ENCODE measurements at regions not wholly inside any gene's neighbourhood (a gene's known extent, or its start where the extent isn't known, plus 50 kb on each side); places are given as distances from the start of the nearest gene placed in this dataset.

DNA sequence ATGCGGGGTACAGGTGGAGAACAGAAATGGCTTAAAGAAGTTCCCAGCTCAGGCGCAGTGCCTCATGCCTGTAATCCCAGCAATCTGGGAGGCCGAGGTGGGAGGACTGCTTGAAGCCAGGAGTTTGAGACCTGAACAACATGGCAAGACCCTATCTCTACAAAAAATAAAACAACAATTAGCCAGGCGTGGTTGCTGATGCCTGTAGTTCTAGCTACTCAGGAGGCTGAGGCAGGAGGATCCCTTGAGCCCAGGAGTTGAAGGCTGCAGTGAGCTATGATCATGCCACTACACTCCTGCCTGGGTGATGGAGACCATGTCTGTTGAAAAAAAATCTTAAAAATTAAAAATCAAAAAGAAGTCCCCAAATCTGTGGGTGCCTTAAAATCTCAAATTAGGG lies 228.3 kb upstream of the WSB1 start:
- H3K4me1 ChIP-seq (ENCODE audit: control insufficient read depth, insufficient read depth, low read length) = no peaks in the 10 kb centered on the region
- peaks cover 10% of the 10 kb centered on the region for H3K9me3 ChIP-seq (ENCODE audit: control insufficient read depth, insufficient read depth, low read length)
- H3K36me3 ChIP-seq (ENCODE audit: control insufficient read depth, insufficient read depth, low read length) = no peaks in the 10 kb centered on the region
- no peak overlapping the region for H3K27ac ChIP-seq (ENCODE audit: low read length)
- DNase-seq (ENCODE audit: low read depth, low spot score) = no peak
- no CpG with 5 or more reads among the region's 4 CpGs for WGBS (ENCODE audit: insufficient coverage, insufficient read length)
- H3K27me3 ChIP-seq (ENCODE audit: control insufficient read depth, insufficient read depth, low read length) = no peaks in the 10 kb centered on the region
- H3K4me3 ChIP-seq (ENCODE audit: low read length) = no peak overlapping the region

DNA sequence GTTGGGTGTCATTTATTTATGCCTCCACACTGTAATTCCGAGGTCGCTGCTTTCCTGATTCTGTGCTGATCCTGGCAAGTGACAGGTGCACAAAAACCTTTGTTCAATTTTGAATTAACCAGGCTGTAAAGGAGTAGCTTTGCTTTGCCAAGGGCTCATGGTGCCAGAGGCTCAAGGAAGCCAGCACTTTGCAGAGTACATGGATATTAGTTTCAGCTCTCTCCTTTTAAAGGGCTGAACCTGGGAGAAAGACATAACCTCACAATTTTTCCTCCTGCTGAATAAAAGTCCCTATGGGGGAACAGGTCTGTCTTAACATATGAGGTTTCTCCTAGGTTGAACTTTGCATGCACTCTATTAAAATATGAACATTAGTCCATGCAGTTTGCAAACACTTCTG lies 227.6 kb upstream of the WSB1 start:
- DNase-seq (ENCODE audit: low read depth, low spot score) = no peak
- no peaks in the 10 kb centered on the region for H3K27me3 ChIP-seq (ENCODE audit: control insufficient read depth, insufficient read depth, low read length)
- H3K4me3 ChIP-seq (ENCODE audit: low read length) = no peak overlapping the region
- no CpG with 5 or more reads among the region's 2 CpGs for WGBS (ENCODE audit: insufficient coverage, insufficient read length)
- no peaks in the 10 kb centered on the region for H3K4me1 ChIP-seq (ENCODE audit: control insufficient read depth, insufficient read depth, low read length)
- H3K36me3 ChIP-seq (ENCODE audit: control insufficient read depth, insufficient read depth, low read length) = no peaks in the 10 kb centered on the region
- no peak overlapping the region for H3K27ac ChIP-seq (ENCODE audit: low read length)
- peaks cover 10% of the 10 kb centered on the region for H3K9me3 ChIP-seq (ENCODE audit: control insufficient read depth, insufficient read depth, low read length)

DNA sequence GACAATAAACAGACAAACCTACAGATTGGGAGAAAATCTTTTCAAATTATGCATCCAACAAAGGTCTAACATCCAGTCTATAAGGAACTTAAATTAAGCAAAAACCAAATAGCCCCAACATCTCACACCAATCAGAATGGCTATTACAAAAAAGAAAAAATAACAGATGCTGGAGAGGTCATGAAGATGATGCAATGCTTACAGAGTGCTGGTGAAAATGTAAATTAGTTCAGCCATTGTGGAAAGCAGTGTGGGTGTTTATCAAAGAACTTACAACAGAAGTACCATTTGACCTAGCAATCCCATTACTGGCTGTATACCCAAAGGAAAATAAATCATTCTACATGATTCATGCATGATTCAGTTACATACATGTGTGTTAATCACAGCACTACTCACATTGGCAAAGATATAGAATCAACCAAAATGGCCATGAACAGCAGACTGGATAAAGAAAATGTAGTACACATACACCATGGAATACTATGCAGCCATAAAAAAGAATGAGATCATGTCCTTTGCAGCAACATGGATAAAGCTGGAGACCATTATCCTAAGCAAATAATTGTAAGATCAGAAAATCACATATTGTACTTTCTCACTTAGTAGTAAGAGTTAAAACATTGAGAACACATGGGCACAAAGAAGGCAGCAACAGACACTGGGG lies 223.9 kb upstream of the WSB1 start:
- Histone ChIP-seq H3K27me3 (ENCODE audit: control insufficient read depth, insufficient read depth, low read length) (no peaks in the 10 kb centered on the region), H3K4me3 (ENCODE audit: low read length) (no peak overlapping the region), H3K4me1 (ENCODE audit: control insufficient read depth, insufficient read depth, low read length) (no peaks in the 10 kb centered on the region), H3K36me3 (ENCODE audit: control insufficient read depth, insufficient read depth, low read length) (no peaks in the 10 kb centered on the region), H3K27ac (ENCODE audit: low read length) (no peak overlapping the region), H3K9me3 (ENCODE audit: control insufficient read depth, insufficient read depth, low read length) (peaks cover 9% of the 10 kb centered on the region)
- DNase-seq (ENCODE audit: low read depth, low spot score) = no peak

DNA sequence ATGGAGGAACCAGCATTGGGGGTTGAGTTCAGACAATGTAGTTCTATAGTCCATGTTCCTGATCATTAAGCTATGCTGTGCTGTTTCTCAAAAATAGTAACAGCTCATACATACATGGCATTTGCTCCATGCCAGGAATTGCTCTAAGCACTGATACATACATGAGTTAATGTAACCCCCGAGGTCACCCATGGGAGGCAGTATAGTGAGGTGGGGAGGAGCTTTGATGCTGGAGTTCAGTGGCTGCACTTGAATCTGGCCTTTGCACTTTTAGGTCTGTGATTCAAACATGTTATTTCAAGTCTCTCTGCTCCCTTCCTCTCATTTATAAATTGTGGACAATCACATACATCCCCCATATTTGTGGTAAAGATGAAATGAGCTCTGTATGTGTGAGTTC lies 223.1 kb upstream of the WSB1 start:
- no peak for DNase-seq (ENCODE audit: low read depth, low spot score)
- Histone ChIP-seq H3K9me3 (ENCODE audit: control insufficient read depth, insufficient read depth, low read length) (peaks cover 12% of the 10 kb centered on the region), H3K36me3 (ENCODE audit: control insufficient read depth, insufficient read depth, low read length) (no peaks in the 10 kb centered on the region), H3K27ac (ENCODE audit: low read length) (no peak overlapping the region), H3K27me3 (ENCODE audit: control insufficient read depth, insufficient read depth, low read length) (no peaks in the 10 kb centered on the region), H3K4me1 (ENCODE audit: control insufficient read depth, insufficient read depth, low read length) (no peaks in the 10 kb centered on the region), H3K4me3 (ENCODE audit: low read length) (no peak overlapping the region)
- WGBS (ENCODE audit: insufficient coverage, insufficient read length) = no CpG with 5 or more reads among the region's 1 CpG

DNA sequence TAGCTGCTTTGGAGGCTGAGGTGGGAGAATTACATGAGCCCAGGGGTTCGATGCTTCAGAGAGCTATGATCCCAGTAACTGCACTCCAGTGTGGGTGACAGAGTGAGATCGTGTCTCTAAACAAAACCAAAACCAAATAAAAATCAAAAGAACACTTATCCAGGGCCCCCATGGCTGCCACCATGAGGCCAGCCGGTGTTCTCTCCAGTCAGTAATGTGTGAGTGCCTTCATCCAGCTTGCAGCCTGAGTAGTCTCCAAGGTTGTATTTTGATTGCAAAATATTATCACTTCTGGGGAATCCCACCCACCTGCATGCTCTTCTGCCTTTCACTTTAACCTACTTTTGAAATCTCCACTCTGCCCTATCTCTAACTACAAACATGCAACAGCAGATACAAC lies 221.0 kb upstream of the WSB1 start:
- DNase-seq (ENCODE audit: low read depth, low spot score) = no peak
- Histone ChIP-seq H3K27ac (ENCODE audit: low read length) (no peak overlapping the region), H3K36me3 (ENCODE audit: control insufficient read depth, insufficient read depth, low read length) (no peaks in the 10 kb centered on the region), H3K27me3 (ENCODE audit: control insufficient read depth, insufficient read depth, low read length) (no peaks in the 10 kb centered on the region), H3K4me3 (ENCODE audit: low read length) (no peak overlapping the region), H3K4me1 (ENCODE audit: control insufficient read depth, insufficient read depth, low read length) (no peaks in the 10 kb centered on the region), H3K9me3 (ENCODE audit: control insufficient read depth, insufficient read depth, low read length) (peaks cover 11% of the 10 kb centered on the region)
- WGBS (ENCODE audit: insufficient coverage, insufficient read length) = no CpG with 5 or more reads among the region's 3 CpGs

DNA sequence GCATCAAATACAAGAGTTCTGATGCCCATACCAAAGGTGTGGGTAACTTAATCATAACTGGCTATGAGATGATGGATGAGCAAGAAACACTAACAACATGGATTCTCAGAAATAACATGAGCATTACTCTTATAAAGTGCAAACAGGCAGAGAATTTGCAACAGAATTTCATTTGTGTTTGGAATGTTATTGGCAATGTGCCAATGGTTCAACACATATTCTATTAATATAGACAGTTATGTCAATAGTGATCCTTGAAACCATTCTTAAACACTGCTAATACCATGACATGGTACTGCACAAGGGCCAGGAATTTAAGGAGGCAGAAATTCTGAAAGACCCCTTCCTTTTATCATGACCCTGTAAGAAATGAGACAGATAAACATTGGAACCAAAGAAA lies 217.1 kb upstream of the WSB1 start:
- Histone ChIP-seq H3K4me1 (ENCODE audit: control insufficient read depth, insufficient read depth, low read length) (no peaks in the 10 kb centered on the region), H3K27ac (ENCODE audit: low read length) (no peak overlapping the region), H3K27me3 (ENCODE audit: control insufficient read depth, insufficient read depth, low read length) (no peaks in the 10 kb centered on the region), H3K9me3 (ENCODE audit: control insufficient read depth, insufficient read depth, low read length) (peaks cover 7% of the 10 kb centered on the region), H3K36me3 (ENCODE audit: control insufficient read depth, insufficient read depth, low read length) (no peaks in the 10 kb centered on the region), H3K4me3 (ENCODE audit: low read length) (no peak overlapping the region)
- no peak for DNase-seq (ENCODE audit: low read depth, low spot score)

DNA sequence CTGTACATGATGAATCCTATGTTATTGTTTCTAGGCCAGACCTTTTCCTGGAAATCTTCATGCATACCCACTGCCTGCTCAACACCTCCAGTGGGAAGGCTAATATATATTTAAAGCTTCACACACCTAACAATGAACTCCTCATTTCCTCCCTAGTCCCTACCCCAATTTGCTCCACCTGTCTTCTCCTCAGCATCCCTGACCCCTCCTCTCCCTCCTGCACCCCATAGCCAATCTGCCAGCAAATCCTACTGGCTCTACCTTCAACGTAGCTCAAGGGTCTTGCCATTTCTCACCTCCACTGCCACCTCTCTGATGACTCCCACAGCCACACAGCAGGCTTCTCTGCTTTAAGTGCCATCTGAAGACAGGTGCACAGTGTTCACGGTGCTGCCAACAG lies 215.6 kb upstream of the WSB1 start:
- Histone ChIP-seq H3K4me3 (ENCODE audit: low read length) (no peak overlapping the region), H3K4me1 (ENCODE audit: control insufficient read depth, insufficient read depth, low read length) (no peaks in the 10 kb centered on the region), H3K27ac (ENCODE audit: low read length) (no peak overlapping the region), H3K36me3 (ENCODE audit: control insufficient read depth, insufficient read depth, low read length) (no peaks in the 10 kb centered on the region), H3K9me3 (ENCODE audit: control insufficient read depth, insufficient read depth, low read length) (peaks cover 8% of the 10 kb centered on the region), H3K27me3 (ENCODE audit: control insufficient read depth, insufficient read depth, low read length) (no peaks in the 10 kb centered on the region)
- DNase-seq (ENCODE audit: low read depth, low spot score) = no peak
- WGBS (ENCODE audit: insufficient coverage, insufficient read length) = no CpG with 5 or more reads among the region's 2 CpGs

DNA sequence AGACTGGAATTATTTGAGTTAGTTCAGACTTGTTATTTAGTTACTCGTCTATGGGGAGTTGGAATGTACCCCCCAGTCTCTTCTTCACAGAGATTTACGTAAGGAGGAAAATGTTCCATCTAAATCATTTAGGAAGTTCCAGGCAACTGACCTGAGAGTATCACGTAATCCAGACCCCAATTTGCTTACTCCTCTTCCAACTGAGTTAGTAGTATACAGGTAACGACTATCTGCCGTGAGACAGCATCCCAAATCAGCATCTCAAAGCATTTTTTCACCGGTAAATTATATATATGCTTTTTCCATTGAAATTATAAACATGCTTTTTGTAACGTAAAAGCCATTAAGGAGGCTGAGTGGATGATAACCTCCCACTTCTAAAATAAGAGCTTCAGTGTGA lies 214.3 kb upstream of the WSB1 start:
- H3K36me3 ChIP-seq (ENCODE audit: control insufficient read depth, insufficient read depth, low read length) = no peaks in the 10 kb centered on the region
- peaks cover 10% of the 10 kb centered on the region for H3K9me3 ChIP-seq (ENCODE audit: control insufficient read depth, insufficient read depth, low read length)
- no CpG with 5 or more reads among the region's 7 CpGs for WGBS (ENCODE audit: insufficient coverage, insufficient read length)

DNA sequence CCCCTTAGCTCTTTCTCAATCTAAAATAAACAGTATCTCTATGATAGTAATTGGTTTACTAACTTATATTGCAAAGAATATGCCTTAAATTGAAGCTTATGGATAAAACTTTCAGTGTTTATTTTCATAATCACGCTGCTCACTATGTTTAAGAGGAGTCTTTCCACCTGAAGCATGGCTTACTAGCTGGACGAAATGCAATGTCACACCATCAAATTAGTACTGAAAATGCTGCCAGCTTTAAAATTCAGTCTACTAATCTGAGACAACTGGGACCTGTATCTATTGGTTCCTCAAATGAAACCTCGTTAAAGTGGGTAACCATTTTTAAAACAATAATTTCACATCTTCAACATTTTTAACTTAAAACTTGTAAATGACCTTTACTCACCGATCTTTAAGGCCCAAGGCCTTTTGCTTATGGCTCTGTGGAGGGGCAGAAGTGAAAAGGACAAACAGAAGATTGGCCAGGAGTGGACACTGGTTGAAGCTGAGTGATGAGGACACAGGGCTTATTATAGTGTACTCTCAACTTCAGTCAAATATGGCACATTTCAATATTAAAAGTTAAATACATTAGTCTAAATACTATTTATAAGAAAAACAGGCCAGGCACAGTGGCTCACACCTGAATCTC lies 212.8 kb upstream of the WSB1 start:
- no peaks in the 10 kb centered on the region for H3K4me1 ChIP-seq (ENCODE audit: control insufficient read depth, insufficient read depth, low read length)
- H3K27me3 ChIP-seq (ENCODE audit: control insufficient read depth, insufficient read depth, low read length) = no peaks in the 10 kb centered on the region
- H3K4me3 ChIP-seq (ENCODE audit: low read length) = no peak overlapping the region
- no peak overlapping the region for H3K27ac ChIP-seq (ENCODE audit: low read length)
- WGBS (ENCODE audit: insufficient coverage, insufficient read length) = 100% methylated on average over 2 of the region's 4 CpGs
- peaks cover 4% of the 10 kb centered on the region for H3K9me3 ChIP-seq (ENCODE audit: control insufficient read depth, insufficient read depth, low read length)
- no peak for DNase-seq (ENCODE audit: low read depth, low spot score)
- no peaks in the 10 kb centered on the region for H3K36me3 ChIP-seq (ENCODE audit: control insufficient read depth, insufficient read depth, low read length)

More for the DNA sequence above, 214.3 kb upstream of the WSB1 start:
- Histone ChIP-seq H3K4me3 (ENCODE audit: low read length) (no peak overlapping the region), H3K4me1 (ENCODE audit: control insufficient read depth, insufficient read depth, low read length) (no peaks in the 10 kb centered on the region), H3K27me3 (ENCODE audit: control insufficient read depth, insufficient read depth, low read length) (no peaks in the 10 kb centered on the region), H3K27ac (ENCODE audit: low read length) (no peak overlapping the region)
- DNase-seq (ENCODE audit: low read depth, low spot score) = no peak

DNA sequence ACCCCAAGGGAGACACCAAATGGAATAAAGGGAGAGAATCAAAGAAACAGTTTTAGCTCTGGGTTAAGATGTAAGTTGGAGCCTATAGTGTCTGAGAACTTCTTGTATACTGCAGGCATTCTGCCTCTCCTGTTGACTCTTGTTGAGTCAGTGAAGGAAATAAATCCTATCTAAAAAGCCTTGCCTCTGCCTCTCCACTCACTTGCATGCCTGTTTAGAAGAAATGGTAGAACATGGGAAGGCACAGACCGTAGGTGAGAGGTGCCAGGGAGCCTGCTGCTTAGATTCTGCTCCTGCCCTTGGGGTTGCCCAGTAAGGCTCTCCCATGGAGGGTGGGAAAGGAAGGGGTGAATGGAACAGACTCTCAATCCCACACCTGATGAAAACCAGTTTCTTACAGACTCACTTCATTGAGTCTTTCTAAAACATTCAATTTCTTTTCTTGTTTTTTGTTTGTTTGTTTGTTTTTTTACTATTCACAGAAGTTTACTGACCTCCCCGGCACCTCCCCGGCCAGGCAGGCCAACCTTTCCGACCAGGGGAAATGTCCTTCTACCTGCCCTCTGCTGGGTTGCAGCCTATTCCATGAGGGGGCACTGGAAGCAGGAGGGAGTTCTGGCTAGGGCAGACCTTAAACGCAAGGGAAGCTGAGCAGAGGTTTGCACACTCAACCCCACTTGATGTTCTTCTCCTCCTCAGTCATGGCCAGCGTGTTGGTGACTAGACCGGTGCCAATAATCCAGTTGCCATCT lies 211.7 kb upstream of the WSB1 start:
- no peak overlapping the region for H3K27ac ChIP-seq (ENCODE audit: low read length)
- H3K9me3 ChIP-seq (ENCODE audit: control insufficient read depth, insufficient read depth, low read length) = peaks cover 4% of the 10 kb centered on the region
- no peak for DNase-seq (ENCODE audit: low read depth, low spot score)
- no CpG with 5 or more reads among the region's 7 CpGs for WGBS (ENCODE audit: insufficient coverage, insufficient read length)
- H3K27me3 ChIP-seq (ENCODE audit: control insufficient read depth, insufficient read depth, low read length) = no peaks in the 10 kb centered on the region
- H3K36me3 ChIP-seq (ENCODE audit: control insufficient read depth, insufficient read depth, low read length) = no peaks in the 10 kb centered on the region
- H3K4me1 ChIP-seq (ENCODE audit: control insufficient read depth, insufficient read depth, low read length) = no peaks in the 10 kb centered on the region
- no peak overlapping the region for H3K4me3 ChIP-seq (ENCODE audit: low read length)

DNA sequence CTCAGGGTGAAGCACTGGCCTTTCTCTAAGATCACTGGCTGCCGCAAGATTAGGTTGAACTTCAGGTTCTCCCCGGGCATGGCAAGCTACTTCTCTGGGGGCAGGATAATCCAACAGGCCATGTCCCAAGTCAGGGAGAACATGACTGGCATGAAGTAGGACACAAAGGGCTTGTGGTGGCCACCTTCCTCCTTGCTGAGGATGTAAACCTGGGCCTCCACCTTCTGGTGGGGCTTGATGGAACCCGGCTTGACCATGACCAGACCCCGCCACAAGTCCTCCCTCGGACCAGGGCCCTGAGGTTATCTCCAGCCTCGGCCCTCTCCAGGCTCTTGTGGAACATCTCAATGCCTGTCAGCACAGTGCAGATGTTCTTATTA lies 211.1 kb upstream of the WSB1 start:
- Histone ChIP-seq H3K9me3 (ENCODE audit: control insufficient read depth, insufficient read depth, low read length) (peaks cover 4% of the 10 kb centered on the region), H3K36me3 (ENCODE audit: control insufficient read depth, insufficient read depth, low read length) (no peaks in the 10 kb centered on the region), H3K4me1 (ENCODE audit: control insufficient read depth, insufficient read depth, low read length) (no peaks in the 10 kb centered on the region), H3K4me3 (ENCODE audit: low read length) (no peak overlapping the region), H3K27ac (ENCODE audit: low read length) (no peak overlapping the region), H3K27me3 (ENCODE audit: control insufficient read depth, insufficient read depth, low read length) (no peaks in the 10 kb centered on the region)
- DNase-seq (ENCODE audit: low read depth, low spot score) = no peak
- no CpG with 5 or more reads among the region's 6 CpGs for WGBS (ENCODE audit: insufficient coverage, insufficient read length)
